Stimulated activated CD4-positive, alpha-beta T cell treated with anti-CD3 and anti-CD28 coated beads, Interleukin-15, amount 100 ng/mL, for 1 hour (primary cell): ENCODE measurements at regions not wholly inside any gene's neighbourhood (a gene's known extent, or its start where the extent isn't known, plus 50 kb on each side); places are given as distances from the start of the nearest gene placed in this dataset.
"Not testable (repeated sequence)": the region's sequence is repeated elsewhere in the genome, so short reads cannot be mapped to it uniquely, and the experiment has no call there.

Source experiments
- DNase-seq, 2 donors: peaks; one replicate each; pipeline ENCODE4 v3.0.0-alpha.2; 2020; ENCODE audit warnings: low read depth in 1 of 2, low spot score in 1 of 2

GRCh38 chr11:95443386-95443785 is 212.4 kb upstream of the SESN3 start:
- DNase-seq = no peak

GRCh38 chr11:95442531-95443050 is 211.6 kb upstream of the SESN3 start:
- no peak for DNase-seq

- no peak for DNase-seq
Measured at GRCh38 chr11:95435628-95436353, 204.8 kb upstream of the SESN3 start.

GRCh38 chr11:95435192-95435591 is 204.2 kb upstream of the SESN3 start:
- no peak for DNase-seq

GRCh38 chr11:95434489-95435057 is 203.6 kb upstream of the SESN3 start:
- DNase-seq = no peak

GRCh38 chr11:95434009-95434408 is 203.0 kb upstream of the SESN3 start:
- no peak for DNase-seq

- DNase-seq = no peak
Measured at GRCh38 chr11:95432714-95433503, 201.9 kb upstream of the SESN3 start.

GRCh38 chr11:95429376-95429907 is 198.4 kb upstream of the SESN3 start:
- DNase-seq = no peak

GRCh38 chr11:95426823-95427462 is 195.9 kb upstream of the SESN3 start:
- no peak for DNase-seq

GRCh38 chr11:95419915-95420314 is 188.9 kb upstream of the SESN3 start:
- DNase-seq = no peak

- no peak for DNase-seq
Measured at GRCh38 chr11:95418916-95419315, 187.9 kb upstream of the SESN3 start.

GRCh38 chr11:95417832-95418231 is 186.8 kb upstream of the SESN3 start:
- DNase-seq = no peak

- DNase-seq = no peak
Measured at GRCh38 chr11:95415837-95416304, 184.9 kb upstream of the SESN3 start.

GRCh38 chr11:95414217-95414616 is 183.2 kb upstream of the SESN3 start:
- DNase-seq = no peak

GRCh38 chr11:95413761-95414160 is 182.8 kb upstream of the SESN3 start:
- DNase-seq = no peak

GRCh38 chr11:95413021-95413420 is 182.0 kb upstream of the SESN3 start:
- no peak for DNase-seq

- DNase-seq = no peak
Measured at GRCh38 chr11:95412074-95412473, 181.1 kb upstream of the SESN3 start.

- DNase-seq = not testable (repeated sequence)
Measured at GRCh38 chr11:95410707-95411106, 179.7 kb upstream of the SESN3 start.

GRCh38 chr11:95406271-95406670 is 175.3 kb upstream of the SESN3 start:
- no peak for DNase-seq

- no peak for DNase-seq
Measured at GRCh38 chr11:95404370-95404769, 173.4 kb upstream of the SESN3 start.
